ENCODE measurements at regions not wholly inside any gene's neighbourhood (a gene's known extent, or its start where the extent isn't known, plus 50 kb on each side); places are given as distances from the start of the nearest gene placed in this dataset.

DNA sequence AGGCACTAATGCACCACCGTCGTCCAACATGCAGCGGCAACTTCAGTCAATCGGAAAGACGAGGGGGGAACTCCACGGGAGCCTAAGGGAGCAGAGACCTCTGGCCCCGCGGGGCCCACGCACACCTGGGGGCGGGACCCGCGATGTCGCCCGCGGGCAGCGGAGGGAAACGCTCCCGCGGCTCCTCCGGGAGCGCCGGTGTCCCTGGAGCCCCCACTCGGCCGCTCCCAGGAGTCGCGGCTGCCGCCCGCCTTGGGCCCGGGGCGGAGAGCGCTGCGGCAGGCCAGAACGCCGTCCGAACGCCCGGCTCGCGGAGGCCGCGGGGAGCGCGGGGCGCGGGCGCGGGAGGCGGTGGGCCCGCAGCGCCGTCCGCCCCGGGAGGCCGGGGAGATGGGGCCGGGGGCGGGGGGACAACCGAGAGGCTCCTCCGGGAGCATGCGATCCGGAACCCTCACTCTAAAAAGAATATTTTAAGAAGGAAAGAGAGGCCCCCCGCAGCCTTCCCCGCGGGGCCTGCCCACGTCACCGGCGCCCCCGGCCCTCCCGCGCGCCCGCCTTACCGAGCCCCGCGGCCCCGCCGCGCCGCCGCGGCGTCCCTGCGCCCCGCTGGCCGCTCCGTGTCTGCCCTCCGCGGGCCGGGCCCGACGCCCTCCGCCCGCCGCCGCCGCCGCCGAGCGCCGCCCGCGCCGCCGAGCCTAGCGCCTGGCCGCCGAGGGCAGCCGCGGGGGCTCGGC is 86.6 kb upstream of the ARHGAP32 start:
- ATAC-seq (peak; percentile 29), DNase-seq (ENCODE audit: low spot score) (peak; percentile 33)
- Histone ChIP-seq H3K79me2 (replicated peaks; ENCODE audit: insufficient read depth) (peaks cover 48% of the 10 kb centered on the region), H2AFZ (no peak overlapping the region), H3F3A (replicated peaks; ENCODE audit: low read depth) (no peaks in the 10 kb centered on the region), H3K36me3 (ENCODE audit: insufficient read depth) (no peaks in the 10 kb centered on the region), H4K20me1 (replicated peaks; ENCODE audit: insufficient read depth) (peaks cover 9% of the 10 kb centered on the region), H3K4me3 (peak overlapping the region; percentile 63), H3K27ac (ENCODE audit: low read depth) (no peak overlapping the region), H3K4me1 (ENCODE audit: insufficient read depth) (peaks cover 64% of the 10 kb centered on the region), H3K9me2 (ENCODE audit: insufficient read depth) (no peaks in the 10 kb centered on the region), H3K27me3 (ENCODE audit: insufficient read depth) (peaks cover 23% of the 10 kb centered on the region), H3K4me2 (peak overlapping the region; percentile 88)
- Mint-ChIP-seq H3K27ac (no peak overlapping the region), H3K36me3 (ENCODE audit: low read depth) (no peaks in the 10 kb centered on the region), H3K27me3 (ENCODE audit: insufficient read depth, low read depth, poor library complexity) (peaks cover 12% of the 10 kb centered on the region), H3K9me3 (no peaks in the 10 kb centered on the region), H3K4me3 (peak overlapping the region; percentile 83), H3K4me1 (peaks cover 69% of the 10 kb centered on the region)
- TF ChIP-seq EZH2 (IDR thresholded peaks at IDR 0.05; ENCODE audit: low read depth, unreplicated experiment), result no peak
- TF ChIP-seq CTCF (conservative IDR thresholded peaks at IDR 0.05; ENCODE audit: low read depth in 2 of 2), result 0 out of 4 replicates have a peak, but pooled peaks of 1 of the 2 experiments have one; percentile 1

DNA sequence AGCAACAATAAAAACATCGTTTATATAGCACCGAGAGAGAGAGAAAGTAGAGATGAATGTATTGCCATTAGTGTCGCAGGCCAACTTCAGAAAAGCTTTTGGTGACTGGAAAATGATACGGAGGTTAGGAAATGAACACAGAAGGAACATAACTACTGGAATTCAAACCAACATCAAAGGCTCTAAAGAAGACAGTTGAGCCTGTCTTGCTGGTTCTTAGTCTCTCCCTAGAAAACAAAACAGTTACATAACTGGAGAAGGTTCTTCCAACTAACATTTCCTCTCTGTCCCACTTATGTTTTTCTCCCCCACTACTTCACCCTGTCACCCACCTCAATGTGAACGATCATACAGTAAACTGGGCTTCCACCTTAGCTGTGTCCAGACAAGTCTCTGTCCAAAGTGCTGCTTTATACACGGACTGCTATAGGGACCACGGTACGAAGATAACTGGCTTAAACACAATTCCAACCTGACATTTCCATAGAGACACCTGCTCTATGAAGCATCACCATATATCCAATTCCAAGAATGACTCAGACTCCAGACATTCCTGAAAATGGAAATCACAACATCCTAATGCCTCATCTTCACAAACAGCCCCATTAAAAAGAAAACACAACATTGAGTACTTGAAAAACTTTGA is 85.2 kb upstream of the ARHGAP32 start:
- Mint-ChIP-seq H3K36me3 (ENCODE audit: low read depth) (no peaks in the 10 kb centered on the region), H3K9me3 (no peaks in the 10 kb centered on the region), H3K4me1 (peaks cover 59% of the 10 kb centered on the region), H3K27me3 (ENCODE audit: insufficient read depth, low read depth, poor library complexity) (peaks cover 10% of the 10 kb centered on the region), H3K27ac (no peak overlapping the region), H3K4me3 (peak overlapping the region; percentile 83)
- peaks cover 62% of the 10 kb centered on the region for H3K79me2 ChIP-seq (replicated peaks; ENCODE audit: insufficient read depth)
- H3F3A ChIP-seq (replicated peaks; ENCODE audit: low read depth), result no peaks in the 10 kb centered on the region
- DNase-seq (ENCODE audit: low spot score), result no peak
- peak overlapping the region; percentile 88 for H3K4me2 ChIP-seq
- H2AFZ ChIP-seq, result no peak overlapping the region
- TF ChIP-seq, protein P1, sequence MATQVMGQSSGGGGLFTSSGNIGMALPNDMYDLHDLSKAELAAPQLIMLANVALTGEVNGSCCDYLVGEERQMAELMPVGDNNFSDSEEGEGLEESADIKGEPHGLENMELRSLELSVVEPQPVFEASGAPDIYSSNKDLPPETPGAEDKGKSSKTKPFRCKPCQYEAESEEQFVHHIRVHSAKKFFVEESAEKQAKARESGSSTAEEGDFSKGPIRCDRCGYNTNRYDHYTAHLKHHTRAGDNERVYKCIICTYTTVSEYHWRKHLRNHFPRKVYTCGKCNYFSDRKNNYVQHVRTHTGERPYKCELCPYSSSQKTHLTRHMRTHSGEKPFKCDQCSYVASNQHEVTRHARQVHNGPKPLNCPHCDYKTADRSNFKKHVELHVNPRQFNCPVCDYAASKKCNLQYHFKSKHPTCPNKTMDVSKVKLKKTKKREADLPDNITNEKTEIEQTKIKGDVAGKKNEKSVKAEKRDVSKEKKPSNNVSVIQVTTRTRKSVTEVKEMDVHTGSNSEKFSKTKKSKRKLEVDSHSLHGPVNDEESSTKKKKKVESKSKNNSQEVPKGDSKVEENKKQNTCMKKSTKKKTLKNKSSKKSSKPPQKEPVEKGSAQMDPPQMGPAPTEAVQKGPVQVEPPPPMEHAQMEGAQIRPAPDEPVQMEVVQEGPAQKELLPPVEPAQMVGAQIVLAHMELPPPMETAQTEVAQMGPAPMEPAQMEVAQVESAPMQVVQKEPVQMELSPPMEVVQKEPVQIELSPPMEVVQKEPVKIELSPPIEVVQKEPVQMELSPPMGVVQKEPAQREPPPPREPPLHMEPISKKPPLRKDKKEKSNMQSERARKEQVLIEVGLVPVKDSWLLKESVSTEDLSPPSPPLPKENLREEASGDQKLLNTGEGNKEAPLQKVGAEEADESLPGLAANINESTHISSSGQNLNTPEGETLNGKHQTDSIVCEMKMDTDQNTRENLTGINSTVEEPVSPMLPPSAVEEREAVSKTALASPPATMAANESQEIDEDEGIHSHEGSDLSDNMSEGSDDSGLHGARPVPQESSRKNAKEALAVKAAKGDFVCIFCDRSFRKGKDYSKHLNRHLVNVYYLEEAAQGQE (IDR thresholded peaks at IDR 0.05; ENCODE audit: unreplicated experiment), result peak; percentile 64
- no peak for TF ChIP-seq EZH2 (IDR thresholded peaks at IDR 0.05; ENCODE audit: low read depth, unreplicated experiment)
- H3K4me3 ChIP-seq, result peak overlapping the region; percentile 63
- ATAC-seq, result no peak
- H3K27ac ChIP-seq (ENCODE audit: low read depth), result no peak overlapping the region
- peaks cover 52% of the 10 kb centered on the region for H3K4me1 ChIP-seq (ENCODE audit: insufficient read depth)
- peaks cover 23% of the 10 kb centered on the region for H3K27me3 ChIP-seq (ENCODE audit: insufficient read depth)
- H3K36me3 ChIP-seq (ENCODE audit: insufficient read depth), result no peaks in the 10 kb centered on the region
- H4K20me1 ChIP-seq (replicated peaks; ENCODE audit: insufficient read depth), result peaks cover 14% of the 10 kb centered on the region
- no peaks in the 10 kb centered on the region for H3K9me2 ChIP-seq (ENCODE audit: insufficient read depth)

Data from GM23338 (cell line).